ENCODE measurements at regions not wholly inside any gene's neighbourhood (a gene's known extent, or its start where the extent isn't known, plus 50 kb on each side); places are given as distances from the start of the nearest gene placed in this dataset.
A peak's percentile ranks its signal among the peaks of the same experiment; 100 is the strongest.

- Histone ChIP-seq H3K27me3 (no peaks in the 10 kb centered on the region), H3K27ac (no peak overlapping the region), H3K4me3 (no peak overlapping the region), H3K9me3 (no peaks in the 10 kb centered on the region), H3K36me3 (no peaks in the 10 kb centered on the region), H3K4me1 (no peaks in the 10 kb centered on the region)
- DNase-seq: no peak
- in situ Hi-C loops (cut with MboI; ENCODE audit: low sequenced_read_pairs in 4 of 4): loop anchor here in 3 of 4 donors (25.0 kb wide), 1 partner anchor 644 kb away; no protein-coding TSS in a partner anchor
- intact Hi-C loops (cut with DNase I; ENCODE audit: low total_unique reads): no loop called here
- no peak for ATAC-seq
- TF ChIP-seq POLR2A (IDR thresholded peaks at IDR 0.05) (no peak), CTCF (IDR thresholded peaks at IDR 0.05 in 4 of 5, conservative IDR thresholded peaks at IDR 0.05 in 1 of 5) (no peak)
Observed at GRCh38 chr4:111281219-111281618, 658.3 kb upstream of the PITX2 start.

GRCh38 chr4:111282035-111282434, 659.2 kb upstream of the PITX2 start:
- Histone ChIP-seq H3K4me1 (no peaks in the 10 kb centered on the region), H3K4me3 (no peak overlapping the region), H3K9me3 (no peaks in the 10 kb centered on the region), H3K27ac (no peak overlapping the region), H3K27me3 (no peaks in the 10 kb centered on the region), H3K36me3 (no peaks in the 10 kb centered on the region)
- in situ Hi-C loops (cut with MboI; ENCODE audit: low sequenced_read_pairs in 4 of 4): loop anchor here in 3 of 4 donors (25.0 kb wide), 1 partner anchor 645 kb away; no protein-coding TSS in a partner anchor
- intact Hi-C loops (cut with DNase I; ENCODE audit: low total_unique reads): loop anchor here (2.0 kb wide), 1 partner anchor 649 kb away; no protein-coding TSS in a partner anchor
- TF ChIP-seq CTCF (IDR thresholded peaks at IDR 0.05 in 4 of 5, conservative IDR thresholded peaks at IDR 0.05 in 1 of 5) (no peak), POLR2A (IDR thresholded peaks at IDR 0.05) (no peak)
- ATAC-seq (no peak), DNase-seq (no peak)

GRCh38 chr4:111283066-111283677, 660.3 kb upstream of the PITX2 start:
- Histone ChIP-seq H3K9me3 (no peaks in the 10 kb centered on the region), H3K27me3 (no peaks in the 10 kb centered on the region), H3K36me3 (no peaks in the 10 kb centered on the region), H3K27ac (no peak overlapping the region), H3K4me3 (no peak overlapping the region), H3K4me1 (no peaks in the 10 kb centered on the region)
- TF ChIP-seq CTCF (IDR thresholded peaks at IDR 0.05 in 4 of 5, conservative IDR thresholded peaks at IDR 0.05 in 1 of 5): peak; percentile 57 to 78 (median 60)
- TF ChIP-seq POLR2A (IDR thresholded peaks at IDR 0.05): no peak
- ATAC-seq: no peak
- DNase-seq: peak; percentile 2 to 42
- in situ Hi-C loops (cut with MboI; ENCODE audit: low sequenced_read_pairs in 4 of 4): loop anchor here in 3 of 4 donors (25.0 kb wide), 1 partner anchor 646 kb away; no protein-coding TSS in a partner anchor
- intact Hi-C loops (cut with DNase I; ENCODE audit: low total_unique reads): loop anchor here (2.0 kb wide), 1 partner anchor 650 kb away; no protein-coding TSS in a partner anchor

- intact Hi-C loops (cut with DNase I; ENCODE audit: low total_unique reads) (no loop called here), in situ Hi-C loops (cut with MboI; ENCODE audit: low sequenced_read_pairs in 4 of 4) (loop anchor here in 3 of 4 donors (25.0 kb wide), 1 partner anchor 659 kb away; no protein-coding TSS in a partner anchor)
- no peaks in the 10 kb centered on the region for H3K27me3 ChIP-seq
- no peaks in the 10 kb centered on the region for H3K9me3 ChIP-seq
- no peaks in the 10 kb centered on the region for H3K4me1 ChIP-seq
- DNase-seq (no peak), ATAC-seq (no peak)
- TF ChIP-seq POLR2A (IDR thresholded peaks at IDR 0.05): no peak
- no peak for TF ChIP-seq CTCF (IDR thresholded peaks at IDR 0.05 in 4 of 5, conservative IDR thresholded peaks at IDR 0.05 in 1 of 5)
- no peak overlapping the region for H3K27ac ChIP-seq
- H3K36me3 ChIP-seq: no peaks in the 10 kb centered on the region
- no peak overlapping the region for H3K4me3 ChIP-seq
Observed at GRCh38 chr4:111296466-111296865, 673.6 kb upstream of the PITX2 start.
